ENCODE measurements at regions not wholly inside any gene's neighbourhood (a gene's known extent, or its start where the extent isn't known, plus 50 kb on each side); places are given as distances from the start of the nearest gene placed in this dataset.

DNA sequence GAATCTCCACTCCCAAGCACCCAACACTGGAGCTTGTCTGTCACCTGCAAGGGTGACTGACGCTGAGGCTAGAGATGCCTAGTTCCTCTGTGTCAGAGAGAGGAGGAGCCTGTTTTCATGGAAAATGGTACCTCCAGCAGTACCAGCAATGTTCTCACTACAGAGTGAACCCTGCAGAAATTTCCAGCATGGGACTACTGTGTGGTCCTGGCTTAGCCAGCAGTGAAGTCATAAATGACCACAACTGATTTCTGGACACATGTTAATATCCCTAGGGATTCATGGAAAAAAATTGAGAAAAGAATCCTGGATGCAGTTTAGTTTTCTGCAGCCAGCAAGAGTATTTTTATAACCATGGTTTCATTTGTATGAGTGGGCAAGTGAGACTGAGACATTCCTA lies 468.1 kb downstream of the CD83 start:
- TF ChIP-seq, protein P1, sequence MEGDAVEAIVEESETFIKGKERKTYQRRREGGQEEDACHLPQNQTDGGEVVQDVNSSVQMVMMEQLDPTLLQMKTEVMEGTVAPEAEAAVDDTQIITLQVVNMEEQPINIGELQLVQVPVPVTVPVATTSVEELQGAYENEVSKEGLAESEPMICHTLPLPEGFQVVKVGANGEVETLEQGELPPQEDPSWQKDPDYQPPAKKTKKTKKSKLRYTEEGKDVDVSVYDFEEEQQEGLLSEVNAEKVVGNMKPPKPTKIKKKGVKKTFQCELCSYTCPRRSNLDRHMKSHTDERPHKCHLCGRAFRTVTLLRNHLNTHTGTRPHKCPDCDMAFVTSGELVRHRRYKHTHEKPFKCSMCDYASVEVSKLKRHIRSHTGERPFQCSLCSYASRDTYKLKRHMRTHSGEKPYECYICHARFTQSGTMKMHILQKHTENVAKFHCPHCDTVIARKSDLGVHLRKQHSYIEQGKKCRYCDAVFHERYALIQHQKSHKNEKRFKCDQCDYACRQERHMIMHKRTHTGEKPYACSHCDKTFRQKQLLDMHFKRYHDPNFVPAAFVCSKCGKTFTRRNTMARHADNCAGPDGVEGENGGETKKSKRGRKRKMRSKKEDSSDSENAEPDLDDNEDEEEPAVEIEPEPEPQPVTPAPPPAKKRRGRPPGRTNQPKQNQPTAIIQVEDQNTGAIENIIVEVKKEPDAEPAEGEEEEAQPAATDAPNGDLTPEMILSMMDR (IDR thresholded peaks at IDR 0.05; ENCODE audit: insufficient read depth, low read depth, low read length) = no peak
- TF ChIP-seq EZH2 (IDR thresholded peaks at IDR 0.05; ENCODE audit: insufficient read depth, low read length) = no peak
